ENCODE measurements at regions not wholly inside any gene's neighbourhood (a gene's known extent, or its start where the extent isn't known, plus 50 kb on each side); places are given as distances from the start of the nearest gene placed in this dataset.
A peak's percentile ranks its signal among the peaks of the same experiment; 100 is the strongest.

DNA sequence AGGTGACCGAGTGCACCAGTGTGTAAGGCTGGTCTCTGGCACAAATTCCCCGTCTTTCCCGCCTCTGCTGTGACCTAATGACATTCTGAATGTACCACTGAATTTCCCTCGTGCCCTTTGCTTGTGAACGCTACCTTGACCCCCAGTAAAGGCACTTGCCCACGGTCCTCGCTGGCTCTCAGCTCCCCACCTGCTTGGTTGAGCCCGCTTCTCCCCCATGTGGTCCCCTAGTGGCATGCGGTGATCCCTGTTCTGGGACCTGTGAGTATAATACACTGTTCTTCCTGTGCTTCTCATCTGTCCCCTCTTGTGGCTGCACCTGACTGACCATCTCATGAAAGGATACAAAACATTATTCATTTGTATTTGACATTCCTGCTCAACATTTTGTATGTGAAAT, 495.7 kb downstream of the INHBA start:
- no peak overlapping the region for H3K14ac ChIP-seq (ENCODE audit: low read length in 2 of 2)
- no peak overlapping the region for H3K4me2 ChIP-seq (ENCODE audit: low read length, poor library complexity, severe bottlenecking)
- DNase-seq = no peak
- no peaks in the 10 kb centered on the region for H3K27me3 ChIP-seq (ENCODE audit: control insufficient read depth in 1 of 2, insufficient read depth in 1 of 2, low read length in 2 of 2)
- H3K27ac ChIP-seq (ENCODE audit: low read length, poor library complexity, severe bottlenecking) = no peak overlapping the region
- no peaks in the 10 kb centered on the region for H3K36me3 ChIP-seq (ENCODE audit: control insufficient read depth in 1 of 2, insufficient read depth in 2 of 2, low read depth in 1 of 2, low read length in 2 of 2)
- H3K4me1 ChIP-seq (ENCODE audit: control insufficient read depth, insufficient read depth, low read depth, low read length) = peaks cover 2% of the 10 kb centered on the region
- no peaks in the 10 kb centered on the region for H3K79me1 ChIP-seq (replicated peaks; ENCODE audit: low read length, poor library complexity, severe bottlenecking)
- no peak overlapping the region for H4K91ac ChIP-seq (ENCODE audit: low read length)
- H2BK5ac ChIP-seq (ENCODE audit: low read depth, low read length, poor library complexity, severe bottlenecking) = no peak overlapping the region
- H4K8ac ChIP-seq (ENCODE audit: low read length) = no peak overlapping the region
- no peak overlapping the region for H3K9ac ChIP-seq (ENCODE audit: low read length)
- H3K18ac ChIP-seq (ENCODE audit: low read depth in 1 of 2, low read length in 2 of 2) = peak overlapping the region in 1 of 2 experiments; percentile 57
- H3K4me3 ChIP-seq (ENCODE audit: insufficient read depth in 1 of 2, low read depth in 1 of 2, low read length in 2 of 2) = no peak overlapping the region
- H2BK12ac ChIP-seq (ENCODE audit: low read length in 2 of 2) = no peak overlapping the region
- H3K4ac ChIP-seq (ENCODE audit: low read depth in 1 of 2, low read length in 2 of 2) = no peak overlapping the region
- no peak overlapping the region for H2BK15ac ChIP-seq (ENCODE audit: low read depth, poor library complexity, severe bottlenecking)
- no peak overlapping the region for H2AK5ac ChIP-seq (ENCODE audit: low read length, severe bottlenecking)
- H3K9me3 ChIP-seq (ENCODE audit: control insufficient read depth, low read length) = no peaks in the 10 kb centered on the region
- H2BK120ac ChIP-seq (ENCODE audit: low read depth, low read length) = no peak overlapping the region
- 69% methylated on average over 9 of the region's 9 CpGs for WGBS
- no peak overlapping the region for H3K23ac ChIP-seq (ENCODE audit: low read length in 2 of 2)
- no peak overlapping the region for H2AFZ ChIP-seq (ENCODE audit: low read depth, low read length)

- Histone ChIP-seq H2AK5ac (ENCODE audit: low read length, severe bottlenecking) (no peak overlapping the region), H2AFZ (ENCODE audit: low read depth, low read length) (no peak overlapping the region), H3K9ac (ENCODE audit: low read length) (no peak overlapping the region), H3K36me3 (ENCODE audit: control insufficient read depth in 1 of 2, insufficient read depth in 2 of 2, low read depth in 1 of 2, low read length in 2 of 2) (no peaks in the 10 kb centered on the region), H3K18ac (ENCODE audit: low read depth in 1 of 2, low read length in 2 of 2) (no peak overlapping the region), H3K27ac (ENCODE audit: low read length, poor library complexity, severe bottlenecking) (no peak overlapping the region), H4K8ac (ENCODE audit: low read length) (no peak overlapping the region), H2BK15ac (ENCODE audit: low read depth, poor library complexity, severe bottlenecking) (no peak overlapping the region), H2BK120ac (ENCODE audit: low read depth, low read length) (no peak overlapping the region), H3K4me1 (ENCODE audit: control insufficient read depth, insufficient read depth, low read depth, low read length) (peaks cover 2% of the 10 kb centered on the region), H4K91ac (ENCODE audit: low read length) (no peak overlapping the region), H3K14ac (ENCODE audit: low read length in 2 of 2) (no peak overlapping the region), H3K4me2 (ENCODE audit: low read length, poor library complexity, severe bottlenecking) (no peak overlapping the region), H3K27me3 (ENCODE audit: control insufficient read depth in 1 of 2, insufficient read depth in 1 of 2, low read length in 2 of 2) (no peaks in the 10 kb centered on the region), H3K79me1 (replicated peaks; ENCODE audit: low read length, poor library complexity, severe bottlenecking) (no peaks in the 10 kb centered on the region), H3K23ac (ENCODE audit: low read length in 2 of 2) (no peak overlapping the region), H2BK12ac (ENCODE audit: low read length in 2 of 2) (no peak overlapping the region), H3K9me3 (ENCODE audit: control insufficient read depth, low read length) (no peaks in the 10 kb centered on the region), H2BK5ac (ENCODE audit: low read depth, low read length, poor library complexity, severe bottlenecking) (no peak overlapping the region), H3K4me3 (ENCODE audit: insufficient read depth in 1 of 2, low read depth in 1 of 2, low read length in 2 of 2) (no peak overlapping the region), H3K4ac (ENCODE audit: low read depth in 1 of 2, low read length in 2 of 2) (no peak overlapping the region)
- 71% methylated on average over 1 of the region's 2 CpGs for WGBS
- DNase-seq = no peak
Observed at GRCh38 chr7:41206267-41206666, 496.6 kb downstream of the INHBA start.

DNA sequence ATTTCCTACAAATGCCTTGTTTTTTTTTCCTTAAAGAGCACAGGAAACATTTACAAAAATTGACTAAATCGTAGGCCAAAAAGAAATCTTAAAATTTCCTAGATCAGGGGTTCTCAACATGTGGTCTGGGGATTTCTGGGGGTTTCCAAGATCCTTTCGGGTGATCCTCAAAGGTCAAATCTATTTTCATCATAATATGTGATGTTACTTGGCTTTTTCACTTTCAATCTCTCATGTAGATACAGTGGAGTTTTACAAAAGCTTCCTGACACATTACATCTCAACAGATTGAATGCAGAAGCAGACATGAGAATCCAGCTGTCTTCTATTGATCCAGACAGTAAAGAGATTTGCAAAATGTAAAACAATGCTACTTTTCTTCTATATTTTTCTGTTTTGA, 497.3 kb downstream of the INHBA start:
- Histone ChIP-seq H3K4me3 (ENCODE audit: insufficient read depth in 1 of 2, low read depth in 1 of 2, low read length in 2 of 2) (no peak overlapping the region), H4K91ac (ENCODE audit: low read length) (no peak overlapping the region), H3K36me3 (ENCODE audit: control insufficient read depth in 1 of 2, insufficient read depth in 2 of 2, low read depth in 1 of 2, low read length in 2 of 2) (no peaks in the 10 kb centered on the region), H3K14ac (ENCODE audit: low read length in 2 of 2) (no peak overlapping the region), H2BK120ac (ENCODE audit: low read depth, low read length) (no peak overlapping the region), H3K4me2 (ENCODE audit: low read length, poor library complexity, severe bottlenecking) (no peak overlapping the region), H3K4ac (ENCODE audit: low read depth in 1 of 2, low read length in 2 of 2) (no peak overlapping the region), H3K18ac (ENCODE audit: low read depth in 1 of 2, low read length in 2 of 2) (no peak overlapping the region), H3K9me3 (ENCODE audit: control insufficient read depth, low read length) (no peaks in the 10 kb centered on the region), H3K23ac (ENCODE audit: low read length in 2 of 2) (no peak overlapping the region), H2AK5ac (ENCODE audit: low read length, severe bottlenecking) (no peak overlapping the region), H3K9ac (ENCODE audit: low read length) (no peak overlapping the region), H3K27ac (ENCODE audit: low read length, poor library complexity, severe bottlenecking) (no peak overlapping the region), H2BK12ac (ENCODE audit: low read length in 2 of 2) (no peak overlapping the region), H2BK15ac (ENCODE audit: low read depth, poor library complexity, severe bottlenecking) (no peak overlapping the region), H2AFZ (ENCODE audit: low read depth, low read length) (no peak overlapping the region), H3K27me3 (ENCODE audit: control insufficient read depth in 1 of 2, insufficient read depth in 1 of 2, low read length in 2 of 2) (no peaks in the 10 kb centered on the region), H2BK5ac (ENCODE audit: low read depth, low read length, poor library complexity, severe bottlenecking) (no peak overlapping the region), H3K4me1 (ENCODE audit: control insufficient read depth, insufficient read depth, low read depth, low read length) (peaks cover 2% of the 10 kb centered on the region), H4K8ac (ENCODE audit: low read length) (no peak overlapping the region), H3K79me1 (replicated peaks; ENCODE audit: low read length, poor library complexity, severe bottlenecking) (no peaks in the 10 kb centered on the region)
- WGBS = 100% methylated on average over 1 of the region's 2 CpGs
- DNase-seq = no peak

GRCh38 chr7:41203542-41203941, 499.3 kb downstream of the INHBA start:
- Histone ChIP-seq H3K79me1 (replicated peaks; ENCODE audit: low read length, poor library complexity, severe bottlenecking) (no peaks in the 10 kb centered on the region), H3K4me1 (ENCODE audit: control insufficient read depth, insufficient read depth, low read depth, low read length) (peaks cover 2% of the 10 kb centered on the region), H3K27me3 (ENCODE audit: control insufficient read depth in 1 of 2, insufficient read depth in 1 of 2, low read length in 2 of 2) (no peaks in the 10 kb centered on the region), H2BK120ac (ENCODE audit: low read depth, low read length) (no peak overlapping the region), H3K4me3 (ENCODE audit: insufficient read depth in 1 of 2, low read depth in 1 of 2, low read length in 2 of 2) (no peak overlapping the region), H3K18ac (ENCODE audit: low read depth in 1 of 2, low read length in 2 of 2) (no peak overlapping the region), H2BK12ac (ENCODE audit: low read length in 2 of 2) (no peak overlapping the region), H3K4me2 (ENCODE audit: low read length, poor library complexity, severe bottlenecking) (no peak overlapping the region), H2AFZ (ENCODE audit: low read depth, low read length) (no peak overlapping the region), H3K9me3 (ENCODE audit: control insufficient read depth, low read length) (no peaks in the 10 kb centered on the region), H3K36me3 (ENCODE audit: control insufficient read depth in 1 of 2, insufficient read depth in 2 of 2, low read depth in 1 of 2, low read length in 2 of 2) (no peaks in the 10 kb centered on the region), H3K14ac (ENCODE audit: low read length in 2 of 2) (no peak overlapping the region), H3K27ac (ENCODE audit: low read length, poor library complexity, severe bottlenecking) (no peak overlapping the region), H3K23ac (ENCODE audit: low read length in 2 of 2) (no peak overlapping the region), H4K8ac (ENCODE audit: low read length) (no peak overlapping the region), H2BK15ac (ENCODE audit: low read depth, poor library complexity, severe bottlenecking) (no peak overlapping the region), H2BK5ac (ENCODE audit: low read depth, low read length, poor library complexity, severe bottlenecking) (no peak overlapping the region), H2AK5ac (ENCODE audit: low read length, severe bottlenecking) (no peak overlapping the region), H3K9ac (ENCODE audit: low read length) (no peak overlapping the region), H3K4ac (ENCODE audit: low read depth in 1 of 2, low read length in 2 of 2) (no peak overlapping the region), H4K91ac (ENCODE audit: low read length) (no peak overlapping the region)
- 38% methylated on average over 1 of the region's 2 CpGs for WGBS
- no peak for DNase-seq

Data from mesenchymal stem cell (in vitro differentiated cells and primary cell).